ENCODE measurements at regions not wholly inside any gene's neighbourhood (a gene's known extent, or its start where the extent isn't known, plus 50 kb on each side); places are given as distances from the start of the nearest gene placed in this dataset.

DNA sequence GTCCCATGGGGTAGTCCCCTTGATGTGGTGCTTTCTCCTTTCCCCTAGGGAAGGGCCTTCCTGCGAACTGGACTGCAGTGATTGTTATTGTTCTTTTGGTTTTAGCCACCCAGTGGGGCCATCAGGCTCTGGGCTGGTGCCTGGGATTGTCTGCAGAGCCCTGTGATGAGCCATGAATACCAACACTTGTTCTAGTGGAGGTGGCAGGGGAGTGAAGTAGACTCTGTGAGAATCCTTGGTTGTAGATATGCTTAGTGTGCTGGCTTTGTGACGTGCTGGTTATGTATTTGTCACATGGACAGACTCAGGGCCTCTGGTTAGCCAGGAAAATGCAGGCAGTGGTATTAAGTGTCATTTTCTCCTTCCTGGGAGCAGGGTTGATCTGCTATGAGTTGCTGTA lies 51.8 kb upstream of the NDUFB4 start:
- H3K36me3 Mint-ChIP-seq (ENCODE audit: low read depth), result no peaks in the 10 kb centered on the region
- no peaks in the 10 kb centered on the region for H3K4me1 Mint-ChIP-seq
- peak; percentile 44 for DNase-seq
- H3K27ac Mint-ChIP-seq, result no peak overlapping the region
- H3K27me3 Mint-ChIP-seq, result peaks cover 3% of the 10 kb centered on the region
- H3K9me3 Mint-ChIP-seq, result peaks cover 33% of the 10 kb centered on the region
- no peak overlapping the region for H3K4me3 Mint-ChIP-seq
- intact Hi-C loops (cut with micrococcal nuclease), result no loop called here

GRCh38 chr3:120536642-120537041 lies 59.5 kb upstream of the NDUFB4 start:
- Mint-ChIP-seq H3K4me3 (no peak overlapping the region), H3K9me3 (peaks cover 34% of the 10 kb centered on the region), H3K27ac (no peak overlapping the region), H3K4me1 (no peaks in the 10 kb centered on the region), H3K36me3 (ENCODE audit: low read depth) (no peaks in the 10 kb centered on the region), H3K27me3 (peaks cover 10% of the 10 kb centered on the region)
- DNase-seq, result no peak
- intact Hi-C loops (cut with micrococcal nuclease), result no loop called here

DNA sequence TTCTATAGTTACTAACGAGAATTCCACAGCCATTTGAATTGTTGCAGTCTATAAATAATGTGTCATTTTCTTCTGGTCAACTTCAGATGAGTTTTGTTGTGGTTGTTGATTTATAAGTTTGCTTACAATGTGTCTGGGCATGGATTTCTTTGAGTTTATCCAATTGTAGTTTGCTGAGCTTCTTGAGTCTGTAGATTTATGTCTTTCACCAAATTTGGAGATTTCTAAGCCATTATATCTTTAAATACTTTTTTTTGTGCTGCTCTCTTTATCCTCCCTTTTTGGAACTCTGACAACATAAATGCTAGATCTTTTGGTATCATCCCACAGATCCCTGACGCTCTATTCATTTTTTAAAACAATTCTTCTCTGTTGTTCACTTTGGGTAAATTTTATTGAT lies 63.2 kb upstream of the NDUFB4 start:
- no peak overlapping the region for H3K4me3 Mint-ChIP-seq
- peaks cover 3% of the 10 kb centered on the region for H3K4me1 Mint-ChIP-seq
- H3K27ac Mint-ChIP-seq, result no peak overlapping the region
- intact Hi-C loops (cut with micrococcal nuclease), result no loop called here
- peaks cover 12% of the 10 kb centered on the region for H3K27me3 Mint-ChIP-seq
- peaks cover 6% of the 10 kb centered on the region for H3K9me3 Mint-ChIP-seq
- no peak for DNase-seq
- no peaks in the 10 kb centered on the region for H3K36me3 Mint-ChIP-seq (ENCODE audit: low read depth)

- no peaks in the 10 kb centered on the region for H3K36me3 Mint-ChIP-seq (ENCODE audit: low read depth)
Observed at GRCh38 chr3:120528163-120528562, 68.0 kb upstream of the NDUFB4 start.

DNA sequence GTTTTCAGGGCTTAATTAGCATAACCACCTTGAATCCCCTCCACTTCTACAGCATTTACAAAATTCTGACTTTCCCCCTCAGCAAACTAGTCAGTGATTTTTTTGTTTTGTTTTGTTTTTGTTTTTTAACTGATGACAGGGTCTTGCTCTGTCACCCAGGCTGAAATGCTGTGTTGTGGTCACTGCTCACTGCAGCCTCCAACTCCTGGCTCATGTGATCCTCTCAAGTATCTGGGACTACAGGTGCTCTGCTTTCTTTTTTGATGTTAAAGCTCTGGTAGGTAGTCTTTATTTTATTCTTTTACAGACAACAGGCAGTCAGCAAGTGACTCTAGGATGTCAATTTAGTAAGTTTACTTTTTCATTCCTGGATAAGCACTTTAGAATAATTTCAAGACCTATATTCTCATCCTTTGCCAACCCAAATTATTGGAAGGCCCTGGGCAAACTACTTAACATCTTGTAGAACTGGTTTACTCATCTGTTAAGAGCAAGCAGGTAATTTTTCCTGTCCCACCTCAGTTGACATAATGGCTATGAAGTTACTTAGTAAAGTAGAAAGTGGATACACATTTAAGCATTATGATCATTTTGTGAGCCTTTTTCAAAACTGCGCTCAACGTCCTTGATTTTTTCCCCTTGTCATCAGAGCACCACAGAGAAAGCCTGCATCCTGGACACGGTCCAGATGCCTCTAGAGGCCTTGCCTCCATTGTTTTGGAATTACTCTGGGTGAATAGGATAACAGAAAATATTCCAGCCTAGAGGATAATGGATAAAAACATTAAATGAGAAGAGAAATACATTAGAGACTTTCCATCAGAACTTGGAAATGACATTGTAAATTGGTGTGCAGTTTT lies 69.9 kb upstream of the NDUFB4 start:
- no peak overlapping the region for H3K27ac Mint-ChIP-seq
- no peak for DNase-seq
- H3K4me3 Mint-ChIP-seq, result no peak overlapping the region
- H3K27me3 Mint-ChIP-seq, result peaks cover 3% of the 10 kb centered on the region
- no peaks in the 10 kb centered on the region for H3K9me3 Mint-ChIP-seq
- H3K36me3 Mint-ChIP-seq (ENCODE audit: low read depth), result no peaks in the 10 kb centered on the region
- intact Hi-C loops (cut with micrococcal nuclease), result no loop called here
- peaks cover 12% of the 10 kb centered on the region for H3K4me1 Mint-ChIP-seq

More at GRCh38 chr3:120528163-120528562, 68.0 kb upstream of the NDUFB4 start:
- intact Hi-C loops (cut with micrococcal nuclease), result no loop called here
- H3K9me3 Mint-ChIP-seq, result peaks cover 5% of the 10 kb centered on the region
- DNase-seq, result no peak
- H3K27me3 Mint-ChIP-seq, result peaks cover 10% of the 10 kb centered on the region
- no peak overlapping the region for H3K4me3 Mint-ChIP-seq
- peak overlapping the region; percentile 25 for H3K27ac Mint-ChIP-seq
- peaks cover 12% of the 10 kb centered on the region for H3K4me1 Mint-ChIP-seq

- Mint-ChIP-seq H3K4me3 (no peak overlapping the region), H3K36me3 (ENCODE audit: low read depth) (no peaks in the 10 kb centered on the region), H3K27ac (peak overlapping the region; percentile 71), H3K27me3 (no peaks in the 10 kb centered on the region), H3K4me1 (peaks cover 12% of the 10 kb centered on the region), H3K9me3 (no peaks in the 10 kb centered on the region)
- no peak for DNase-seq
- intact Hi-C loops (cut with micrococcal nuclease), result no loop called here
Observed at GRCh38 chr3:120524171-120524923, 71.8 kb upstream of the NDUFB4 start.

GRCh38 chr3:120516136-120516535 lies 65.3 kb upstream of the FSTL1 start:
- Mint-ChIP-seq H3K4me1 (no peaks in the 10 kb centered on the region), H3K27me3 (peaks cover 12% of the 10 kb centered on the region), H3K27ac (no peak overlapping the region), H3K36me3 (ENCODE audit: low read depth) (no peaks in the 10 kb centered on the region), H3K9me3 (no peaks in the 10 kb centered on the region), H3K4me3 (no peak overlapping the region)
- intact Hi-C loops (cut with micrococcal nuclease), result no loop called here
- DNase-seq, result no peak

DNA sequence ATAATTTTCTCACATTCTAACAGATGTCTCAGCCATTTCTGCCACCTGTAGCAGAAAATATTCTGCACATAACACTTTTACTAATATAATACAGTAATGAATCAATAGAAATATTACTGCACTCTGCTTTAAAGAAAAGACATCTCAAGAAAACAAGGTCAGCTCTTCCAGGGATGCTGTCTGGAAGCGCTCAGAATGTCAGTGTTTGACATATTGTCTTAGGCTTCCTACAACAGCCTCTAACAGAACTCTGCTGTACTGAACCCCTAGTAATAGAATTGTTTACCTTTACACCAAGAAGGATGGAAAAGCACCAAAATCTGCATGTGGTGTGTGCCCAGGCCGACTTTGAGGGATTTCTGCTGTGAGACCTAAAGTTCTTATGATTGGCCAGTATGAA lies 61.9 kb upstream of the FSTL1 start:
- H3K36me3 Mint-ChIP-seq (ENCODE audit: low read depth), result no peaks in the 10 kb centered on the region
- intact Hi-C loops (cut with micrococcal nuclease), result no loop called here
- peaks cover 3% of the 10 kb centered on the region for H3K9me3 Mint-ChIP-seq
- H3K4me1 Mint-ChIP-seq, result no peaks in the 10 kb centered on the region
- no peak overlapping the region for H3K4me3 Mint-ChIP-seq
- peaks cover 12% of the 10 kb centered on the region for H3K27me3 Mint-ChIP-seq
- DNase-seq, result no peak
- H3K27ac Mint-ChIP-seq, result no peak overlapping the region

DNA sequence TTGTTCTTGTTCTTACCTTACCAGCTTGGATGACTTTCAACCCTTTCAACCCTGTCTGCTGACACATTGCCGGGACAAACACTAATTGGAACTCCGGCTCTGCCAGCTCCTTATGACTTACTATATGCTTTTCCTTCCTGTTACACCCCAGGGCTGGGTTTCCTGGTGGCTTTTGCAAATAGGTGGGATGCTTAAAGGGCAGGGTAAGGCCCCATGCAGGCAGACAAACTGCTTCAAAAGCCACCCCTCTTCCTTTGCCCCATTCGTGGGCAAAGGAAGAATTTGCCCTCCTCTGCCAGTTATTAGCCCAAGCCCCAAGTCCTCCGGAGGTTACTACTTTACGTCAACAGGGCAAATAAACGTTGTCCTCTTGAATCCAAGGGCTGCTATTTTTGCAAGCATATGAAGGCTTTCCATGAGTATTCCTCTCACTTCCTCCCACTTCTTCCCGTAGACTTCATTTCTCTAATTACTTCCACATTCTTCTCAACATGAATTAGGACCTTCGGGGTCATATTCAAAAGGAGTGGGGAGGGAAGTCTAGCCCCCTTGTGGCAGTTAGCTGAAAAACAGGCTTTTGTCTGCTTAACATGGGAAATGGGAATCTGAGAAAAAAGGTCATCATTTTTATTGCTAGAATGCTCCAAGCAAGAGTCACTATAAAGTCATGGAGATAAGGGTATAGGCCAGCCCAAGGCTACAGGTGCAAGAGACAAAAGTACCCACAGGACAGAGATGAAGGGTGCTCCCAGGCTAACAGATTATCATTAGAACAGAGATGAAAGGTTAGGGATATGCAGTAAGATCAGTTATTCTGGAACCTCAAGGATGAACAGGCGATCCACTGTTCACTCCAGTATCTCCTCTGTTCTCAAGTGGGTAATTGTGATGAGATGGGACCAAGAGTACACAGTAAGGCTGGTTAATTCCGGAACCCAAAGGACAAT lies 56.3 kb upstream of the FSTL1 start:
- no peak overlapping the region for H3K27ac Mint-ChIP-seq
- H3K27me3 Mint-ChIP-seq, result peaks cover 5% of the 10 kb centered on the region
- H3K4me1 Mint-ChIP-seq, result no peaks in the 10 kb centered on the region
- DNase-seq, result no peak
- H3K4me3 Mint-ChIP-seq, result no peak overlapping the region
- H3K9me3 Mint-ChIP-seq, result peaks cover 3% of the 10 kb centered on the region
- intact Hi-C loops (cut with micrococcal nuclease), result loop anchor here (1.0 kb wide), 1 partner anchor 263 kb away; no protein-coding TSS in a partner anchor
- H3K36me3 Mint-ChIP-seq (ENCODE audit: low read depth), result no peaks in the 10 kb centered on the region

- Mint-ChIP-seq H3K27ac (no peak overlapping the region), H3K27me3 (peaks cover 5% of the 10 kb centered on the region), H3K4me1 (no peaks in the 10 kb centered on the region), H3K4me3 (no peak overlapping the region), H3K9me3 (peaks cover 3% of the 10 kb centered on the region), H3K36me3 (ENCODE audit: low read depth) (no peaks in the 10 kb centered on the region)
- intact Hi-C loops (cut with micrococcal nuclease), result no loop called here
- DNase-seq, result no peak
Observed at GRCh38 chr3:120506076-120506827, 55.5 kb upstream of the FSTL1 start.

DNA sequence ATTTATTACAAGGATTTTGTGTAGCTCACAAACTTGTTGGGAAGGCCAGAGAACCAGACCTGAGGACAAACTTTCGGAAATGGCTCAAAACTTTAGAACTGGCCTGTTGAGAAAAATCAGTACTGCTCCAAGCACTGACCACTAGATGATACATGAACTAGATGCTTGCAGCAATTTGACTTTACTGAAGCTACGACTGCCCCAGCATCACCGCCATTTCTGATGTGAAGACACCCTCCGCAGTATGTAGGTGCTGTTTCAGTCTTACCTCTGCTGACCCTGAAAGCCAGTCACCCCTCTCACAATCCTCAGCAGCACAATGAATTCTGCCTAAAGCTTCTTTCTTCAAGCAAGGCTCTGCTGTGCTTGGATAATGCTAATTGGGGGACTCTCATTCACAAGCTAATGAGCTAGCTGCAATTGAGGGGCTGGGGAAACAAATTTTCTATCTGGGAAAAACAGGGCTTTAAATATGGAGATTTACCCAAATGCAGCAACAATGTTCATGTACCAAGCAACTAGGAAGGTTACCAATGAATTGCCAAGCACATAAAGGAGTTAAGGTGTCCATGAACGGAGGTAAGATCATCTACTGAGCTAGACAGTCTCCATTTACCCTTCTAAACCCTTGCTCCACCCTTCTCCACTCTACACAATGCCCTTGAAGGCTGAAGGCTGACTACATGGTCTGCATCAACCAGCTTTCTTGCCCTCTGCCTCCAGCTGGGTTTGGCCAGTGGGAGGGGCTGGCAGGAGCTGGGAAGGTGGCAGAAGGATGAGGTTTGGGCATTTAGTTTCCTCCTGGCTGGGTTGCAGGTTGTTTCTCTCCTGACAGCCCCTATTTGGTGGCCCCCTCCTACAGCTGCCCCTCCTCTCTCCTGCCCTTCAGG lies 53.2 kb upstream of the FSTL1 start:
- peaks cover 3% of the 10 kb centered on the region for H3K27me3 Mint-ChIP-seq
- H3K4me3 Mint-ChIP-seq, result no peak overlapping the region
- intact Hi-C loops (cut with micrococcal nuclease), result no loop called here
- H3K27ac Mint-ChIP-seq, result no peak overlapping the region
- H3K9me3 Mint-ChIP-seq, result peaks cover under 1% of the 10 kb centered on the region
- no peak for DNase-seq
- no peaks in the 10 kb centered on the region for H3K36me3 Mint-ChIP-seq (ENCODE audit: low read depth)
- H3K4me1 Mint-ChIP-seq, result no peaks in the 10 kb centered on the region

DNA sequence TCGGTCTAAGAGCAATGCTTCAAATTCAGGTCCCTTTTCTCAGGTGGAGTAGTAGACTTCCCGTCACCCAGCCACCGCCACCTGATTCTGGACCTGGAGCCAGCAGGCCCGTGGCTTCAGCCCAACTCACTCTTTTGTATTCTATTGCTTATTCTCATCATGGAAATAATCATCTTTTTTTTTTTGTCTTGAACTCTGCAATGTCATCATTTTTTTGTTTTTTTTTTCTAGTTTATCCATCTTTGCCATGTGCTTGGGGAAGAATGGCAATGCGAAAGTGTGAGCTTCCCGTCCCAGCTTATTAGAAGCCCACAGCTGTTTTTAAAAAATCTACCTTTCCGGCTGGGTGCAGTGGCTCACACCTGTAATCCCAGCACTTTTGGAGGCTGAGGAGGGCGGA lies 51.3 kb upstream of the FSTL1 start:
- H3K4me3 Mint-ChIP-seq, result no peak overlapping the region
- H3K36me3 Mint-ChIP-seq (ENCODE audit: low read depth), result no peaks in the 10 kb centered on the region
- DNase-seq, result no peak
- H3K4me1 Mint-ChIP-seq, result no peaks in the 10 kb centered on the region
- H3K27me3 Mint-ChIP-seq, result peaks cover 7% of the 10 kb centered on the region
- intact Hi-C loops (cut with micrococcal nuclease), result no loop called here
- no peak overlapping the region for H3K27ac Mint-ChIP-seq
- H3K9me3 Mint-ChIP-seq, result no peaks in the 10 kb centered on the region
